DOHH2 (cell line): ENCODE measurements at regions not wholly inside any gene's neighbourhood (a gene's known extent, or its start where the extent isn't known, plus 50 kb on each side); places are given as distances from the start of the nearest gene placed in this dataset.

Experiments
- H3F3A ChIP-seq: fragments of 200-600 bp; sonication (generic), shearing (Covaris generic); 2 replicates; pipeline ENCODE4 v1.6.0; 2016; ENCODE audit warnings: antibody characterized with exemption, mild to moderate bottlenecking; ENCODE audit not compliant: control insufficient read depth, insufficient read depth
- H3K27ac ChIP-seq: fragments of 200-600 bp; sonication (generic); 2 replicates; pipeline ENCODE4 v1.5.1; 2014; ENCODE audit warnings: low read depth, mild to moderate bottlenecking, low read length, moderate library complexity
- H3K27me3 ChIP-seq: fragments of 200-600 bp; sonication (generic); 2 replicates; pipeline ENCODE4 v1.6.1; 2014; ENCODE audit warnings: mild to moderate bottlenecking, low read length, mixed read lengths; ENCODE audit not compliant: control insufficient read depth
- H3K36me3 ChIP-seq: fragments of 200-600 bp; sonication (generic); 2 replicates; pipeline ENCODE4 v1.6.1; 2014; ENCODE audit warnings: mild to moderate bottlenecking, low read length, moderate library complexity, mixed read lengths; ENCODE audit not compliant: control insufficient read depth
- H3K4me1 ChIP-seq: fragments of 200-600 bp; sonication (generic); 2 replicates; pipeline ENCODE4 v1.6.1; 2014; ENCODE audit warnings: mild to moderate bottlenecking, low read length, mixed read lengths; ENCODE audit not compliant: control insufficient read depth
- H3K4me2 ChIP-seq: fragments of 200-600 bp; sonication (generic); 2 replicates; pipeline ENCODE4 v1.6.0; 2014; ENCODE audit warnings: mild to moderate bottlenecking, low read length, moderate library complexity
- H3K4me3 ChIP-seq: fragments of 200-600 bp; sonication (generic); 2 replicates; pipeline ENCODE4 v1.5.1; 2014; ENCODE audit warnings: mild to moderate bottlenecking, low read length, mixed read lengths
- H3K79me2 ChIP-seq: fragments of 200-600 bp; sonication (generic); 2 replicates; pipeline ENCODE4 v1.6.1; 2014; ENCODE audit warnings: mild to moderate bottlenecking, low read length, mixed read lengths; ENCODE audit not compliant: control insufficient read depth
- H3K9me2 ChIP-seq: fragments of 200-600 bp; sonication (generic); replicated peaks from 2 replicates; pipeline ENCODE4 v1.6.1; 2014; ENCODE audit warnings: mild to moderate bottlenecking, low read length, mixed read lengths; ENCODE audit not compliant: control insufficient read depth
- H3K9me3 ChIP-seq: fragments of 200-600 bp; sonication (generic); 2 replicates; pipeline ENCODE4 v1.6.1; 2014; ENCODE audit warnings: antibody characterized with exemption, low read length, mixed read lengths; ENCODE audit not compliant: control insufficient read depth, insufficient read depth
- H4K20me1 ChIP-seq: fragments of 200-600 bp; sonication (generic); 2 replicates; pipeline ENCODE4 v1.6.0; 2014; ENCODE audit warnings: low read depth, mild to moderate bottlenecking, antibody characterized with exemption, low read length, moderate library complexity; ENCODE audit not compliant: control insufficient read depth, insufficient read depth
- CTCF ChIP-seq: fragments of 200-600 bp; sonication (generic); IDR thresholded peaks from one replicate; pipeline ENCODE4 v1.5.1; 2014; ENCODE audit warnings: antibody characterized with exemption, mild to moderate bottlenecking, low read depth, low read length; ENCODE audit not compliant: poor library complexity, severe bottlenecking
- EZH2phosphoT487 ChIP-seq: fragments of 200-600 bp; sonication (generic); IDR thresholded peaks from 2 replicates; pipeline ENCODE4 v1.6.1; 2017; ENCODE audit warnings: borderline replicate concordance, mild to moderate bottlenecking, antibody characterized with exemption, low read length, moderate library complexity, mixed read lengths

GRCh38 chr18:61753373-61753772 lies 139.4 kb downstream of the RNF152 start:
- H3K4me3 ChIP-seq: no peak overlapping the region
- no peaks in the 10 kb centered on the region for H3K27me3 ChIP-seq
- no peaks in the 10 kb centered on the region for H4K20me1 ChIP-seq
- no peaks in the 10 kb centered on the region for H3K4me1 ChIP-seq
- TF ChIP-seq EZH2phosphoT487 (no peak), CTCF (no peak)
- H3K9me2 ChIP-seq: no peaks in the 10 kb centered on the region
- H3K9me3 ChIP-seq: no peaks in the 10 kb centered on the region
- H3K79me2 ChIP-seq: no peaks in the 10 kb centered on the region
- no peaks in the 10 kb centered on the region for H3F3A ChIP-seq
- no peak overlapping the region for H3K27ac ChIP-seq
- H3K36me3 ChIP-seq: no peaks in the 10 kb centered on the region
- H3K4me2 ChIP-seq: no peak overlapping the region

GRCh38 chr18:61752973-61753372 lies 139.8 kb downstream of the RNF152 start:
- H3K4me1 ChIP-seq: no peaks in the 10 kb centered on the region
- TF ChIP-seq EZH2phosphoT487: no peak
- TF ChIP-seq CTCF: no peak
- no peaks in the 10 kb centered on the region for H4K20me1 ChIP-seq
- H3K36me3 ChIP-seq: no peaks in the 10 kb centered on the region
- H3K4me2 ChIP-seq: no peak overlapping the region
- no peaks in the 10 kb centered on the region for H3K9me2 ChIP-seq
- no peak overlapping the region for H3K27ac ChIP-seq
- no peaks in the 10 kb centered on the region for H3K27me3 ChIP-seq
- no peak overlapping the region for H3K4me3 ChIP-seq
- no peaks in the 10 kb centered on the region for H3K79me2 ChIP-seq
- H3K9me3 ChIP-seq: no peaks in the 10 kb centered on the region
- H3F3A ChIP-seq: no peaks in the 10 kb centered on the region

GRCh38 chr18:61750840-61751668 lies 141.8 kb downstream of the RNF152 start:
- Histone ChIP-seq H4K20me1 (no peaks in the 10 kb centered on the region), H3K27ac (no peak overlapping the region), H3K4me3 (no peak overlapping the region), H3K9me3 (no peaks in the 10 kb centered on the region), H3K4me1 (no peaks in the 10 kb centered on the region), H3K27me3 (no peaks in the 10 kb centered on the region), H3K9me2 (no peaks in the 10 kb centered on the region), H3K36me3 (no peaks in the 10 kb centered on the region), H3K4me2 (no peak overlapping the region), H3F3A (no peaks in the 10 kb centered on the region), H3K79me2 (no peaks in the 10 kb centered on the region)
- TF ChIP-seq CTCF (no peak), EZH2phosphoT487 (no peak)
